SK-N-MC (cell line): ENCODE measurements at regions not wholly inside any gene's neighbourhood (a gene's known extent, or its start where the extent isn't known, plus 50 kb on each side); places are given as distances from the start of the nearest gene placed in this dataset.

Experiments used
- EZH2 ChIP-seq: fragments of 200-600 bp; sonication (generic); IDR thresholded peaks from one replicate; pipeline ENCODE4 v1.6.1; 2017; ENCODE audit warnings: antibody characterized with exemption
- POLR2AphosphoS5 ChIP-seq: IDR thresholded peaks from 2 replicates; pipeline ENCODE4 v1.6.1; 2012; ENCODE audit warnings: mild to moderate bottlenecking, low read depth, low read length, borderline replicate concordance

DNA sequence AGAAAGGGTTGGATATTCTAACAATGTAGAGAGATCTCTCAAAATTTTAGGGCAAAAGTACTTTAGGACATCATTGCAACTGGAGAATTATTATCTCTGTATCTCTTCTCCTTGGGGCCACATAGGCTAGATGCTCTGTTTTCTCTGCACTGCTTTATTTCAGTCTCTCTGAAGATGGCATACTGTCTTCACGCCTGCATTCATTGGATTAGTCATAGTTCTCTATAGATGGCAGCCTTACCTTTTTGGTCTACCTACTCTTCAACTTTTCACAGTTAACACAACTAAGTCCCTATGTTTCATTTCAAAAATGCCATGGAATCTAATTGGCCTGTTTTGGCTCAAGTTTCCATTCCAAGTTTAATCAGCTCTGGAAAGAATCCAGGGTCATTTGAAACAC is 1623.3 kb upstream of the B3GALT2 start:
- no peak for TF ChIP-seq EZH2
- no peak for TF ChIP-seq POLR2AphosphoS5
